CD14-positive monocyte (primary cell): ENCODE measurements at regions not wholly inside any gene's neighbourhood (a gene's known extent, or its start where the extent isn't known, plus 50 kb on each side); places are given as distances from the start of the nearest gene placed in this dataset.

ENCODE experiments used
- DNase-seq, 3 donors: peaks; one replicate each; pipeline ENCODE4 v3.0.0-alpha.2; 2011 to 2022
- H2AFZ ChIP-seq: 2 replicates; pipeline ENCODE4 v1.6.0; 2012; ENCODE audit warnings: mild to moderate bottlenecking, low read depth, low read length, inconsistent platforms; ENCODE audit not compliant: insufficient read depth, poor library complexity, severe bottlenecking
- H3K27ac ChIP-seq, 2 donors: 1 replicate in 1 of 2; 2 replicates in 1 of 2; pipeline ENCODE4 v1.5.1; 2012 to 2013; ENCODE audit warnings: low read length in 2 of 2, control low read depth in 1 of 2, inconsistent platforms in 1 of 2, low read depth in 1 of 2, mild to moderate bottlenecking in 1 of 2
- H3K27me3 ChIP-seq, 2 donors: one replicate each; pipeline versions ENCODE4 v1.6.0 to v1.6.1; 2011 to 2013; ENCODE audit warnings: low read length in 2 of 2; ENCODE audit not compliant: control insufficient read depth in 2 of 2, insufficient read depth in 2 of 2
- H3K36me3 ChIP-seq, 2 donors: replicated peaks in 1 of 2; 1 replicate in 1 of 2; 2 replicates in 1 of 2; pipeline versions ENCODE4 v1.5.1 to v1.6.1; 2012 to 2013; ENCODE audit warnings: low read length in 2 of 2, control low read depth in 1 of 2, inconsistent platforms in 1 of 2, mild to moderate bottlenecking in 1 of 2; ENCODE audit not compliant: insufficient read depth in 2 of 2, control insufficient read depth in 1 of 2
- H3K4me1 ChIP-seq, 2 donors: 1 replicate in 1 of 2; 2 replicates in 1 of 2; pipeline versions ENCODE4 v1.5.1 to v1.6.1; 2012 to 2013; ENCODE audit warnings: low read length in 2 of 2, control low read depth in 1 of 2, inconsistent platforms in 1 of 2, mild to moderate bottlenecking in 1 of 2, moderate library complexity in 1 of 2; ENCODE audit not compliant: insufficient read depth in 2 of 2, control insufficient read depth in 1 of 2
- H3K4me2 ChIP-seq: replicated peaks from 2 replicates; pipeline ENCODE3; 2012; ENCODE audit warnings: low read length, moderate library complexity, mild to moderate bottlenecking; ENCODE audit not compliant: poor library complexity, severe bottlenecking; ENCODE audit errors: extremely low read depth
- H3K4me3 ChIP-seq, 3 experiments: fragments of 200-600 bp in 1 of 3; sonication (generic) in 1 of 3; replicated peaks in 1 of 3; 1 replicate in 2 of 3; 2 replicates in 1 of 3; pipeline ENCODE4 v1.5.1; 2011 to 2013; ENCODE audit warnings: low read length in 3 of 3, mild to moderate bottlenecking in 3 of 3, control low read depth in 2 of 3, low read depth in 2 of 3, inconsistent platforms in 1 of 3, moderate library complexity in 1 of 3
- H3K79me2 ChIP-seq: 2 replicates; pipeline ENCODE4 v1.6.0; 2012; ENCODE audit warnings: mild to moderate bottlenecking, control low read depth, inconsistent platforms, low read length, moderate library complexity; ENCODE audit not compliant: insufficient read depth
- H3K9ac ChIP-seq: 2 replicates; pipeline ENCODE4 v1.6.0; 2017; ENCODE audit warnings: low read length, mild to moderate bottlenecking; ENCODE audit not compliant: insufficient read depth, poor library complexity, severe bottlenecking
- H3K9me3 ChIP-seq, 2 donors: replicated peaks in 1 of 2; 1 replicate in 1 of 2; 2 replicates in 1 of 2; pipeline versions ENCODE4 v1.5.1 to v1.6.1; 2012 to 2013; ENCODE audit warnings: low read length in 2 of 2, control low read depth in 1 of 2; ENCODE audit not compliant: control insufficient read depth in 1 of 2, insufficient read depth in 1 of 2
- H4K20me1 ChIP-seq: 2 replicates; pipeline ENCODE4 v1.6.0; 2012; ENCODE audit warnings: mild to moderate bottlenecking, low read length, control low read depth, moderate library complexity; ENCODE audit not compliant: insufficient read depth
- H3K27ac Mint-ChIP-seq, 7 donors: one replicate each; pipeline ENCODE4 v1.8.0; 2020; ENCODE audit warnings: mild to moderate bottlenecking in 7 of 7, mixed read lengths in 7 of 7, moderate library complexity in 6 of 7, inconsistent platforms in 2 of 7
- H3K27me3 Mint-ChIP-seq, 3 donors: one replicate each; pipeline ENCODE4 v1.8.0; 2021 to 2022; ENCODE audit warnings: low read depth in 3 of 3, mild to moderate bottlenecking in 3 of 3, mixed read lengths in 3 of 3, moderate library complexity in 3 of 3, inconsistent platforms in 1 of 3
- H3K36me3 Mint-ChIP-seq, 2 donors: one replicate each; pipeline ENCODE4 v1.8.0; 2020; ENCODE audit warnings: mixed read lengths in 2 of 2, inconsistent platforms in 1 of 2, mild to moderate bottlenecking in 1 of 2
- H3K4me1 Mint-ChIP-seq: one replicate; pipeline ENCODE4 v1.8.0; 2020; ENCODE audit warnings: mild to moderate bottlenecking, mixed read lengths
- H3K4me3 Mint-ChIP-seq, 2 donors: one replicate each; pipeline ENCODE4 v1.8.0; 2020; ENCODE audit warnings: mild to moderate bottlenecking in 2 of 2, mixed read lengths in 2 of 2, moderate library complexity in 1 of 2
- H3K9me3 Mint-ChIP-seq, 7 donors: one replicate each; pipeline ENCODE4 v1.8.0; 2020 to 2022; ENCODE audit warnings: mixed read lengths in 7 of 7, mild to moderate bottlenecking in 6 of 7, moderate library complexity in 6 of 7, inconsistent platforms in 2 of 7
- WGBS: methylation state at CpG from one replicate; pipeline ENCODE4 v1.1.5; 2013; ENCODE audit warnings: missing lambda C conversion rate; ENCODE audit not compliant: insufficient coverage; 5-methylcytosine and 5-hydroxymethylcytosine counted together
- intact Hi-C, 2 donors: fragments of 100-400 bp; cut with micrococcal nuclease; formaldehyde crosslinking; loops; one replicate each; pipeline versions ENCODE4 v1.15.0 to v1.15.1; 2023
- TF ChIP-seq, protein P1 (sequence below): fragments of 200-600 bp; IDR thresholded peaks from one replicate; pipeline ENCODE4 v1.8.0; 2022; ENCODE audit warnings: antibody characterized with exemption, mild to moderate bottlenecking

DNA sequence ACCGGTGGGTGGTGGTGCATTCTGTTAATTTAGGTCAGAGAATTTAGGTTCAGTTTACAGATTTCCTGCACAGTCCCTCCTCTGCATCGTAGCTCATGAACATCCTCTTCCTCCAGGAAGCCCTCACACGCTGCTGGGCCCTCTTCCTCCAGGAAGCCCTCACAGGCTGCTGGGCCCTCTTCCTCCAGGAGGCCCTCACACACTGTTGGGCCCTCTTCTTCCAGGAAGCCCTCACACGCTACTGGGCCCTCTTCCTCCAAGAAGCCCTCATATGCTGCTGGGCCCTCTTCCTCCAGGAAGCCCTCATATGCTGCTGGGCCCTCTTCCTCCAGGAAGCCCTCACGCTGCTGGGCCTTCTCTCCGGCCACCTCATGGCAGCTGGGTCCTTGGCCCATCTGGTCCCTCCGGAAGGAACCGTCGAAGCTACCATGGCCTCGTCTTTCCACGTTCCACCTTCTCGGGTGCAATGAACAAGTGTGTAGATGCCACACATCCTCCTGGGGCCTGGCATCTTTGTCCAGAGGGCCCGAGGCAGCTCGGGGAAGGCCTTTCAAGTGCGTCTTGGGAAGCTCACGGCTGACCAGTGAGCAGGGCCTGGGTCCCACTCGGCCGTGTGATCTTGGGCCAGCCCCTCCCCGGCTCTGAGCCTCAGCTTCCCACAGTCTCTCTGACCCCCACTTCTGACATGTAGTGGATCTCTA lies 58.9 kb upstream of the PPARA start:
- Histone ChIP-seq H4K20me1 (peaks cover 96% of the 10 kb centered on the region), H3K36me3 (peaks cover 31 to 62% of the 10 kb centered on the region in 2 donors), H3K4me2 (no peak overlapping the region), H3K79me2 (peaks cover 81% of the 10 kb centered on the region), H3K4me3 (no peak overlapping the region), H3K27ac (no peak overlapping the region), H3K9ac (no peak overlapping the region), H3K4me1 (no peaks in the 10 kb centered on the region), H3K9me3 (no peaks in the 10 kb centered on the region), H3K27me3 (no peaks in the 10 kb centered on the region), H2AFZ (no peak overlapping the region)
- Mint-ChIP-seq H3K4me1 (no peaks in the 10 kb centered on the region), H3K36me3 (peaks cover 32 to 54% of the 10 kb centered on the region in 2 donors), H3K4me3 (no peak overlapping the region), H3K9me3 (no peaks in the 10 kb centered on the region), H3K27ac (peak overlapping the region in 4 of 7 donors; percentile 19 to 73 (median 20)), H3K27me3 (no peaks in the 10 kb centered on the region)
- intact Hi-C loops: no loop called here
- WGBS: 93% methylated on average over 14 of the region's 19 CpGs
- DNase-seq: no peak
- TF ChIP-seq, protein P1, sequence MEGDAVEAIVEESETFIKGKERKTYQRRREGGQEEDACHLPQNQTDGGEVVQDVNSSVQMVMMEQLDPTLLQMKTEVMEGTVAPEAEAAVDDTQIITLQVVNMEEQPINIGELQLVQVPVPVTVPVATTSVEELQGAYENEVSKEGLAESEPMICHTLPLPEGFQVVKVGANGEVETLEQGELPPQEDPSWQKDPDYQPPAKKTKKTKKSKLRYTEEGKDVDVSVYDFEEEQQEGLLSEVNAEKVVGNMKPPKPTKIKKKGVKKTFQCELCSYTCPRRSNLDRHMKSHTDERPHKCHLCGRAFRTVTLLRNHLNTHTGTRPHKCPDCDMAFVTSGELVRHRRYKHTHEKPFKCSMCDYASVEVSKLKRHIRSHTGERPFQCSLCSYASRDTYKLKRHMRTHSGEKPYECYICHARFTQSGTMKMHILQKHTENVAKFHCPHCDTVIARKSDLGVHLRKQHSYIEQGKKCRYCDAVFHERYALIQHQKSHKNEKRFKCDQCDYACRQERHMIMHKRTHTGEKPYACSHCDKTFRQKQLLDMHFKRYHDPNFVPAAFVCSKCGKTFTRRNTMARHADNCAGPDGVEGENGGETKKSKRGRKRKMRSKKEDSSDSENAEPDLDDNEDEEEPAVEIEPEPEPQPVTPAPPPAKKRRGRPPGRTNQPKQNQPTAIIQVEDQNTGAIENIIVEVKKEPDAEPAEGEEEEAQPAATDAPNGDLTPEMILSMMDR: no peak

DNA sequence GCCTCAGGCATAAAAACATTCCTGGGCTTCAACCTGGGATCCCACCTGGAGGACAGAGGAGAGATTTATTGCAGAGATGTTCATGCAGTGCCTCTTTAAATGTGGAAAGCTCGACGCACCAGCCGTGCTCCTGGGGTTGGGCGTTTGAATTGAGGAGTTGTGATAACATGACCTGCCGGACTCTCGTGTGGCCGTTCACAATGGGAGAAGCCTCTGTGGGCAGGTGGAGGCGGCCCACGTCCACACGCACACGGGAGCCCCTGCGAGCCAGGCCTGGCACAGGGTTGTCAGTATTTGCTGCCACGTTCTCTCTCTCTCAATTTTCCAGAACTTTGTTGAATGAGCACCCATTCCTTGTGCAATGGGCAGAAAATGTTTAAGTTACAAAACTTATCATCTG lies 58.3 kb upstream of the PPARA start:
- H3K36me3 Mint-ChIP-seq: peaks cover 30 to 49% of the 10 kb centered on the region in 2 donors
- Histone ChIP-seq H3K79me2 (peaks cover 75% of the 10 kb centered on the region), H3K27ac (no peak overlapping the region), H3K4me2 (no peak overlapping the region), H2AFZ (no peak overlapping the region), H3K27me3 (no peaks in the 10 kb centered on the region), H3K9ac (no peak overlapping the region), H4K20me1 (peaks cover 96% of the 10 kb centered on the region), H3K36me3 (peaks cover 26 to 61% of the 10 kb centered on the region in 2 donors), H3K9me3 (no peaks in the 10 kb centered on the region), H3K4me1 (no peaks in the 10 kb centered on the region), H3K4me3 (no peak overlapping the region)
- peak overlapping the region in 3 of 7 donors; percentile 19 to 65 (median 20) for H3K27ac Mint-ChIP-seq
- H3K4me3 Mint-ChIP-seq: no peak overlapping the region
- 97% methylated on average over 13 of the region's 13 CpGs for WGBS
- no peaks in the 10 kb centered on the region for H3K4me1 Mint-ChIP-seq
- TF ChIP-seq, protein P1: no peak
- intact Hi-C loops: no loop called here
- H3K9me3 Mint-ChIP-seq: no peaks in the 10 kb centered on the region
- H3K27me3 Mint-ChIP-seq: no peaks in the 10 kb centered on the region
- DNase-seq: no peak
